ACC112 (cell line): ENCODE measurements at regions not wholly inside any gene's neighbourhood (a gene's known extent, or its start where the extent isn't known, plus 50 kb on each side); places are given as distances from the start of the nearest gene placed in this dataset.

ENCODE experiments used
- H2AFZ ChIP-seq: fragments of 200-600 bp; sonication (generic); one replicate; pipeline ENCODE4 v1.6.0; 2017; ENCODE audit warnings: antibody characterized with exemption, low read length; ENCODE audit not compliant: unreplicated experiment
- H3K27ac ChIP-seq: fragments of 200-600 bp; sonication (generic); 2 replicates; pipeline ENCODE4 v1.5.1; 2014; ENCODE audit warnings: low read depth, mild to moderate bottlenecking, antibody characterized with exemption, low read length, moderate library complexity
- H3K27me3 ChIP-seq: fragments of 200-600 bp; sonication (generic); 2 replicates; pipeline ENCODE4 v1.6.1; 2014; ENCODE audit warnings: mild to moderate bottlenecking, antibody characterized with exemption, low read length, moderate library complexity, mixed read lengths; ENCODE audit not compliant: insufficient read depth
- H3K36me3 ChIP-seq: fragments of 200-600 bp; sonication (generic); 2 replicates; pipeline ENCODE4 v1.6.1; 2016; ENCODE audit warnings: mild to moderate bottlenecking, antibody characterized with exemption, low read length, moderate library complexity, mixed read lengths; ENCODE audit not compliant: insufficient read depth
- H3K4me1 ChIP-seq: fragments of 200-600 bp; sonication (generic); one replicate; pipeline ENCODE4 v1.6.1; 2016; ENCODE audit warnings: low read length, mixed read lengths; ENCODE audit not compliant: insufficient read depth, unreplicated experiment, control insufficient read depth
- H3K4me3 ChIP-seq: fragments of 200-600 bp; sonication (generic); 2 replicates; pipeline ENCODE4 v1.5.1; 2014; ENCODE audit warnings: mild to moderate bottlenecking, low read depth, low read length
- H3K79me2 ChIP-seq: fragments of 200-600 bp; sonication (generic); one replicate; pipeline ENCODE4 v1.6.0; 2016; ENCODE audit warnings: low read length; ENCODE audit not compliant: control insufficient read depth, unreplicated experiment, insufficient read depth

GRCh38 chr12:105983622-105984320 is 155.0 kb downstream of the NUAK1 start:
- no peak overlapping the region for H2AFZ ChIP-seq
- H3K36me3 ChIP-seq = no peaks in the 10 kb centered on the region
- H3K27ac ChIP-seq = no peak overlapping the region
- no peaks in the 10 kb centered on the region for H3K27me3 ChIP-seq
- no peaks in the 10 kb centered on the region for H3K79me2 ChIP-seq
- H3K4me3 ChIP-seq = no peak overlapping the region
- no peaks in the 10 kb centered on the region for H3K4me1 ChIP-seq

- no peaks in the 10 kb centered on the region for H3K4me1 ChIP-seq
- H3K27ac ChIP-seq = no peak overlapping the region
- no peaks in the 10 kb centered on the region for H3K79me2 ChIP-seq
- H3K27me3 ChIP-seq = peaks cover 4% of the 10 kb centered on the region; the same call in 1 of the 2 replicates
- no peak overlapping the region for H2AFZ ChIP-seq
- no peaks in the 10 kb centered on the region for H3K36me3 ChIP-seq
- no peak overlapping the region for H3K4me3 ChIP-seq
These were observed 153.4 kb downstream of the NUAK1 start for GRCh38 chr12:105985383-105985782.

- no peak overlapping the region for H3K27ac ChIP-seq
- no peaks in the 10 kb centered on the region for H3K79me2 ChIP-seq
- H2AFZ ChIP-seq = no peak overlapping the region
- no peaks in the 10 kb centered on the region for H3K36me3 ChIP-seq
- peaks cover 15% of the 10 kb centered on the region for H3K27me3 ChIP-seq
- H3K4me1 ChIP-seq = no peaks in the 10 kb centered on the region
- no peak overlapping the region for H3K4me3 ChIP-seq
These were observed 151.7 kb downstream of the NUAK1 start for GRCh38 chr12:105986779-105987684.

- H3K4me3 ChIP-seq = no peak overlapping the region
- H3K27me3 ChIP-seq = peaks cover 19% of the 10 kb centered on the region
- no peak overlapping the region for H2AFZ ChIP-seq
- no peaks in the 10 kb centered on the region for H3K4me1 ChIP-seq
- no peak overlapping the region for H3K27ac ChIP-seq
- no peaks in the 10 kb centered on the region for H3K79me2 ChIP-seq
- no peaks in the 10 kb centered on the region for H3K36me3 ChIP-seq
These were observed 151.1 kb downstream of the NUAK1 start for GRCh38 chr12:105987685-105988035.

- Histone ChIP-seq H3K79me2 (no peaks in the 10 kb centered on the region), H2AFZ (no peak overlapping the region), H3K4me1 (no peaks in the 10 kb centered on the region), H3K27me3 (peaks cover 28% of the 10 kb centered on the region), H3K36me3 (no peaks in the 10 kb centered on the region), H3K27ac (no peak overlapping the region), H3K4me3 (no peak overlapping the region)
These were observed 145.7 kb downstream of the NUAK1 start for GRCh38 chr12:105992849-105993740.

GRCh38 chr12:105993766-105994555 is 144.8 kb downstream of the NUAK1 start:
- Histone ChIP-seq H3K4me3 (no peak overlapping the region), H3K79me2 (no peaks in the 10 kb centered on the region), H3K27ac (no peak overlapping the region), H3K27me3 (peaks cover 28% of the 10 kb centered on the region), H3K4me1 (no peaks in the 10 kb centered on the region), H2AFZ (no peak overlapping the region), H3K36me3 (no peaks in the 10 kb centered on the region)

- Histone ChIP-seq H3K4me1 (no peaks in the 10 kb centered on the region), H3K4me3 (no peak overlapping the region), H3K36me3 (no peaks in the 10 kb centered on the region), H2AFZ (no peak overlapping the region), H3K27me3 (peaks cover 19% of the 10 kb centered on the region), H3K27ac (no peak overlapping the region), H3K79me2 (no peaks in the 10 kb centered on the region)
These were observed 142.8 kb downstream of the NUAK1 start for GRCh38 chr12:105995961-105996431.

GRCh38 chr12:105998561-105998960 is 140.2 kb downstream of the NUAK1 start:
- no peak overlapping the region for H3K4me3 ChIP-seq
- H3K4me1 ChIP-seq = no peaks in the 10 kb centered on the region
- no peaks in the 10 kb centered on the region for H3K79me2 ChIP-seq
- H3K27ac ChIP-seq = no peak overlapping the region
- H3K36me3 ChIP-seq = no peaks in the 10 kb centered on the region
- H3K27me3 ChIP-seq = 0 out of 2 replicates have a peak, but pooled peaks cover 2% of the 10 kb centered on the region
- no peak overlapping the region for H2AFZ ChIP-seq

- H3K27ac ChIP-seq = no peak overlapping the region
These were observed 138.2 kb downstream of the NUAK1 start for GRCh38 chr12:106000382-106001104.

More at GRCh38 chr12:106000382-106001104, 138.2 kb downstream of the NUAK1 start:
- no peaks in the 10 kb centered on the region for H3K79me2 ChIP-seq
- H3K27me3 ChIP-seq = no peaks in the 10 kb centered on the region
- no peak overlapping the region for H2AFZ ChIP-seq
- no peak overlapping the region for H3K4me3 ChIP-seq
- no peaks in the 10 kb centered on the region for H3K36me3 ChIP-seq
- H3K4me1 ChIP-seq = no peaks in the 10 kb centered on the region
